ENCODE measurements at regions not wholly inside any gene's neighbourhood (a gene's known extent, or its start where the extent isn't known, plus 50 kb on each side); places are given as distances from the start of the nearest gene placed in this dataset.

DNA sequence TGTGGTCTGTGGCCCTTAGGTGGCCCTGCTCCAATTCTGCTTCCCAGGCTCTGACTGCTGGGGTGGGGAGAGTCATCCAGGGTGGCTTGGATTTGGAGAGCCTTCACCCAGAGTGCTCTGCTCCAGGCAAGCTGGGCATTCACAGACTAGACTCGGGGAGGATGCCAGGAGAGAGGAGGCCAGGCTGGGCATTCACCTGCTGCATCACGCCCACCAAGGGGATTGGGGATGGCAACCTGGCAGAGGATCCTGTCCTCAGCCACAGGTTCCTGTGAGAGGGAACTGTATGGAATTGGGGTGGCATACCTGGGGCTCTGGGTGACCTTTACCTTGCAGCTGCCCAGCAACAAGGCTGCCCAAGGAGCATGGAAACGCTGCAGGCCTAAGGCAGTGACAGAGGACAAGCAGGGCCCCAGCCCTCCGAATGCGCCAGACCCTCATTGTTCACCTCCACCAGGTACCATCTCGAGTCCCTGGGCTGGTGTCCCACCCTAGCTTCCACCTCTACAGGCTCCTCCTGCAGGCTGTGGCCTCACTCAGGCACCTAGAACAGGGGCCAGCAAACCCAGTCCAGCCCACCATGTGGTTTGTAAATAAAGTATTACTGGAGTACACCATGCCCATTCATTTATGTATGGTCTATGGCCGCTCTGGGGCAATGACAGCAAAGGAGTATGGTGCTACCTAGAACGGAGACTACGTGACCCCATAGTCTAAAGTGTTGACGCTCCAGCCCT is 255.3 kb upstream of the RAB6C start:
- H2AFZ ChIP-seq (ENCODE audit: low read length) = no peak overlapping the region
- no peaks in the 10 kb centered on the region for H4K20me1 ChIP-seq (ENCODE audit: control insufficient read depth, extremely low read depth, insufficient read depth, low read length)
- no peak overlapping the region for H3K27ac ChIP-seq (ENCODE audit: insufficient read depth, low read length)
- TF ChIP-seq, protein P1, sequence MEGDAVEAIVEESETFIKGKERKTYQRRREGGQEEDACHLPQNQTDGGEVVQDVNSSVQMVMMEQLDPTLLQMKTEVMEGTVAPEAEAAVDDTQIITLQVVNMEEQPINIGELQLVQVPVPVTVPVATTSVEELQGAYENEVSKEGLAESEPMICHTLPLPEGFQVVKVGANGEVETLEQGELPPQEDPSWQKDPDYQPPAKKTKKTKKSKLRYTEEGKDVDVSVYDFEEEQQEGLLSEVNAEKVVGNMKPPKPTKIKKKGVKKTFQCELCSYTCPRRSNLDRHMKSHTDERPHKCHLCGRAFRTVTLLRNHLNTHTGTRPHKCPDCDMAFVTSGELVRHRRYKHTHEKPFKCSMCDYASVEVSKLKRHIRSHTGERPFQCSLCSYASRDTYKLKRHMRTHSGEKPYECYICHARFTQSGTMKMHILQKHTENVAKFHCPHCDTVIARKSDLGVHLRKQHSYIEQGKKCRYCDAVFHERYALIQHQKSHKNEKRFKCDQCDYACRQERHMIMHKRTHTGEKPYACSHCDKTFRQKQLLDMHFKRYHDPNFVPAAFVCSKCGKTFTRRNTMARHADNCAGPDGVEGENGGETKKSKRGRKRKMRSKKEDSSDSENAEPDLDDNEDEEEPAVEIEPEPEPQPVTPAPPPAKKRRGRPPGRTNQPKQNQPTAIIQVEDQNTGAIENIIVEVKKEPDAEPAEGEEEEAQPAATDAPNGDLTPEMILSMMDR (conservative IDR thresholded peaks at IDR 0.05 in 1 of 2, IDR thresholded peaks at IDR 0.05 in 1 of 2; ENCODE audit: low read depth in 1 of 2, low read length in 2 of 2) = no peak
- no peak for TF ChIP-seq EZH2 (IDR thresholded peaks at IDR 0.05; ENCODE audit: low read length, missing control alignments)
- H3K9ac ChIP-seq (ENCODE audit: insufficient read depth, low read length) = no peak overlapping the region
- no peaks in the 10 kb centered on the region for H3K79me2 ChIP-seq (ENCODE audit: control insufficient read depth, insufficient read depth, low read length)
- no peaks in the 10 kb centered on the region for H3K4me1 ChIP-seq (ENCODE audit: control insufficient read depth, extremely low read depth, insufficient read depth, low read length)
- no peak overlapping the region for H3K4me3 ChIP-seq (replicated peaks in 1 of 4; ENCODE audit: control extremely low read depth in 1 of 4, insufficient read depth in 1 of 4, low read depth in 3 of 4, low read length in 4 of 4)
- H3K9me3 ChIP-seq (ENCODE audit: control insufficient read depth, insufficient read depth, low read depth, low read length) = no peaks in the 10 kb centered on the region
- no peak overlapping the region for H3K4me2 ChIP-seq (ENCODE audit: extremely low read depth, insufficient read depth, low read length)
- DNase-seq (ENCODE audit: low read depth in 2 of 2) = no peak
- no peaks in the 10 kb centered on the region for H3K36me3 ChIP-seq (ENCODE audit: control insufficient read depth, insufficient read depth, low read length)
- no peaks in the 10 kb centered on the region for H3K27me3 ChIP-seq (ENCODE audit: control insufficient read depth, insufficient read depth, low read length)

DNA sequence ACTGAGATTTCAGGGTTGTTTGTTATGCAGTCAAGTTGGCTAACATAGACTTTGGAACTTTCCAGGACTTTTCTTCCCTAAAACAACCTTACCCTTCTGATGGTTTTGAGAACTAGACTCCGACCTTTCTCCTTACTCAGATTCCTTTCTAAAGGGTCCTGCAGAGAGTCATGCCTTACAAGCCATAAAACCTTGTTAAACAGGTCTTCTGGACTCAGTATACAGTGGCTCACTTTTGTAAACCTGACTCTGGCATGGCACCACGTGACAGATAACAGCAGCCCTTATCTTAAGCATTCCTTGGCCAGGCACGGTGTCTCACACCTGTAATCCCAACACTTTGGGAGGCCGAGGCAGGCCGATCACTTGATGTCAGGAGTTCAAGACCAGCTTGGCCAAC is 253.2 kb upstream of the RAB6C start:
- TF ChIP-seq, protein P1 (conservative IDR thresholded peaks at IDR 0.05 in 1 of 2, IDR thresholded peaks at IDR 0.05 in 1 of 2; ENCODE audit: low read depth in 1 of 2, low read length in 2 of 2) = no peak
- no peak for TF ChIP-seq EZH2 (IDR thresholded peaks at IDR 0.05; ENCODE audit: low read length, missing control alignments)
- H3K9me3 ChIP-seq (ENCODE audit: control insufficient read depth, insufficient read depth, low read depth, low read length) = no peaks in the 10 kb centered on the region
- H4K20me1 ChIP-seq (ENCODE audit: control insufficient read depth, extremely low read depth, insufficient read depth, low read length) = no peaks in the 10 kb centered on the region
- H3K27me3 ChIP-seq (ENCODE audit: control insufficient read depth, insufficient read depth, low read length) = no peaks in the 10 kb centered on the region
- no peak overlapping the region for H3K27ac ChIP-seq (ENCODE audit: insufficient read depth, low read length)
- no peak overlapping the region for H3K9ac ChIP-seq (ENCODE audit: insufficient read depth, low read length)
- no peak for DNase-seq (ENCODE audit: low read depth in 2 of 2)
- no peak overlapping the region for H3K4me2 ChIP-seq (ENCODE audit: extremely low read depth, insufficient read depth, low read length)
- H3K4me3 ChIP-seq (replicated peaks in 1 of 4; ENCODE audit: control extremely low read depth in 1 of 4, insufficient read depth in 1 of 4, low read depth in 3 of 4, low read length in 4 of 4) = no peak overlapping the region
- H3K79me2 ChIP-seq (ENCODE audit: control insufficient read depth, insufficient read depth, low read length) = no peaks in the 10 kb centered on the region
- no peaks in the 10 kb centered on the region for H3K4me1 ChIP-seq (ENCODE audit: control insufficient read depth, extremely low read depth, insufficient read depth, low read length)
- H2AFZ ChIP-seq (ENCODE audit: low read length) = no peak overlapping the region
- H3K36me3 ChIP-seq (ENCODE audit: control insufficient read depth, insufficient read depth, low read length) = no peaks in the 10 kb centered on the region

DNA sequence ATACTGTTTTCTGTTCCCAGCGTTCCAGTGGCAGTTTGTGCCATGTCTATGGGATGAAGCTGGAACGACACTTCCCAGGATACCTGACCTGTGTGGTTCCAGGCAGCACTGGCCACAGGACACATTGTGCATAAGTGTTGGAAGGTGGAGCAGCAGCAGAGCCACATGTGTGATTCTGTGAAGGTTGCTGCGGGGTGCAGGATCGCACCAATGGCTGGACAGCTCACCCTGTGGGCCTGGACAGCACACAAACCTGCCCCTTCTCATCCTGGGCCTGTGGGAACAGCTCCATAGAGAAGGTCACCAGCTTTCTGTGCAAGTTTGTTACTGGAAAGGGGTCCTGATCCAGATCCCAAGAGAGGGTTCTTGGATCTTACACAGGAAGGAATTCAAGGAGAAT is 252.2 kb upstream of the RAB6C start:
- H3K9me3 ChIP-seq (ENCODE audit: control insufficient read depth, insufficient read depth, low read depth, low read length) = no peaks in the 10 kb centered on the region
- no peaks in the 10 kb centered on the region for H3K79me2 ChIP-seq (ENCODE audit: control insufficient read depth, insufficient read depth, low read length)
- no peak for TF ChIP-seq EZH2 (IDR thresholded peaks at IDR 0.05; ENCODE audit: low read length, missing control alignments)
- TF ChIP-seq, protein P1 (conservative IDR thresholded peaks at IDR 0.05 in 1 of 2, IDR thresholded peaks at IDR 0.05 in 1 of 2; ENCODE audit: low read depth in 1 of 2, low read length in 2 of 2) = no peak
- H3K27ac ChIP-seq (ENCODE audit: insufficient read depth, low read length) = no peak overlapping the region
- no peaks in the 10 kb centered on the region for H3K36me3 ChIP-seq (ENCODE audit: control insufficient read depth, insufficient read depth, low read length)
- no peaks in the 10 kb centered on the region for H4K20me1 ChIP-seq (ENCODE audit: control insufficient read depth, extremely low read depth, insufficient read depth, low read length)
- no peak overlapping the region for H3K4me2 ChIP-seq (ENCODE audit: extremely low read depth, insufficient read depth, low read length)
- no peak overlapping the region for H3K4me3 ChIP-seq (replicated peaks in 1 of 4; ENCODE audit: control extremely low read depth in 1 of 4, insufficient read depth in 1 of 4, low read depth in 3 of 4, low read length in 4 of 4)
- H3K4me1 ChIP-seq (ENCODE audit: control insufficient read depth, extremely low read depth, insufficient read depth, low read length) = no peaks in the 10 kb centered on the region
- H3K9ac ChIP-seq (ENCODE audit: insufficient read depth, low read length) = no peak overlapping the region
- no peak for DNase-seq (ENCODE audit: low read depth in 2 of 2)
- H3K27me3 ChIP-seq (ENCODE audit: control insufficient read depth, insufficient read depth, low read length) = no peaks in the 10 kb centered on the region
- no peak overlapping the region for H2AFZ ChIP-seq (ENCODE audit: low read length)
